ENCODE measurements at regions not wholly inside any gene's neighbourhood (a gene's known extent, or its start where the extent isn't known, plus 50 kb on each side); places are given as distances from the start of the nearest gene placed in this dataset.

- H3K4me1 ChIP-seq (ENCODE audit: low read depth): no peaks in the 10 kb centered on the region
- TF ChIP-seq, protein P1, sequence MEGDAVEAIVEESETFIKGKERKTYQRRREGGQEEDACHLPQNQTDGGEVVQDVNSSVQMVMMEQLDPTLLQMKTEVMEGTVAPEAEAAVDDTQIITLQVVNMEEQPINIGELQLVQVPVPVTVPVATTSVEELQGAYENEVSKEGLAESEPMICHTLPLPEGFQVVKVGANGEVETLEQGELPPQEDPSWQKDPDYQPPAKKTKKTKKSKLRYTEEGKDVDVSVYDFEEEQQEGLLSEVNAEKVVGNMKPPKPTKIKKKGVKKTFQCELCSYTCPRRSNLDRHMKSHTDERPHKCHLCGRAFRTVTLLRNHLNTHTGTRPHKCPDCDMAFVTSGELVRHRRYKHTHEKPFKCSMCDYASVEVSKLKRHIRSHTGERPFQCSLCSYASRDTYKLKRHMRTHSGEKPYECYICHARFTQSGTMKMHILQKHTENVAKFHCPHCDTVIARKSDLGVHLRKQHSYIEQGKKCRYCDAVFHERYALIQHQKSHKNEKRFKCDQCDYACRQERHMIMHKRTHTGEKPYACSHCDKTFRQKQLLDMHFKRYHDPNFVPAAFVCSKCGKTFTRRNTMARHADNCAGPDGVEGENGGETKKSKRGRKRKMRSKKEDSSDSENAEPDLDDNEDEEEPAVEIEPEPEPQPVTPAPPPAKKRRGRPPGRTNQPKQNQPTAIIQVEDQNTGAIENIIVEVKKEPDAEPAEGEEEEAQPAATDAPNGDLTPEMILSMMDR (IDR thresholded peaks at IDR 0.05; ENCODE audit: low read depth, low read length): no peak
- H3K4me3 ChIP-seq: no peak overlapping the region
- DNase-seq (ENCODE audit: low read depth in 1 of 2, low spot score in 1 of 2): no peak
- no peaks in the 10 kb centered on the region for H3K9me3 ChIP-seq (ENCODE audit: low read depth)
- H3K27me3 ChIP-seq: no peaks in the 10 kb centered on the region
- H3K27ac ChIP-seq: no peak overlapping the region
- H3K36me3 ChIP-seq: no peaks in the 10 kb centered on the region
Measured at GRCh38 chr4:72899621-72900020, 169.9 kb downstream of the COX18 start.

GRCh38 chr4:72899214-72899613 lies 170.3 kb downstream of the COX18 start:
- no peak overlapping the region for H3K4me3 ChIP-seq
- no peaks in the 10 kb centered on the region for H3K9me3 ChIP-seq (ENCODE audit: low read depth)
- TF ChIP-seq, protein P1 (IDR thresholded peaks at IDR 0.05; ENCODE audit: low read depth, low read length): no peak
- H3K36me3 ChIP-seq: no peaks in the 10 kb centered on the region
- DNase-seq (ENCODE audit: low read depth in 1 of 2, low spot score in 1 of 2): peak in 1 of 2 donors; percentile 46
- no peaks in the 10 kb centered on the region for H3K27me3 ChIP-seq
- no peaks in the 10 kb centered on the region for H3K4me1 ChIP-seq (ENCODE audit: low read depth)
- no peak overlapping the region for H3K27ac ChIP-seq

GRCh38 chr4:72896515-72896914 lies 173.0 kb downstream of the COX18 start:
- TF ChIP-seq, protein P1 (IDR thresholded peaks at IDR 0.05; ENCODE audit: low read depth, low read length): no peak
- H3K4me1 ChIP-seq (ENCODE audit: low read depth): no peaks in the 10 kb centered on the region
- H3K4me3 ChIP-seq: no peak overlapping the region
- no peak overlapping the region for H3K27ac ChIP-seq
- no peaks in the 10 kb centered on the region for H3K36me3 ChIP-seq
- peak in 1 of 2 donors; percentile 91 for DNase-seq (ENCODE audit: low read depth in 1 of 2, low spot score in 1 of 2)
- H3K27me3 ChIP-seq: no peaks in the 10 kb centered on the region
- H3K9me3 ChIP-seq (ENCODE audit: low read depth): no peaks in the 10 kb centered on the region

GRCh38 chr4:72895408-72895807 lies 174.1 kb downstream of the COX18 start:
- no peak overlapping the region for H3K4me3 ChIP-seq
- TF ChIP-seq, protein P1 (IDR thresholded peaks at IDR 0.05; ENCODE audit: low read depth, low read length): no peak
- H3K27ac ChIP-seq: no peak overlapping the region
- no peaks in the 10 kb centered on the region for H3K36me3 ChIP-seq
- no peaks in the 10 kb centered on the region for H3K27me3 ChIP-seq
- no peaks in the 10 kb centered on the region for H3K4me1 ChIP-seq (ENCODE audit: low read depth)
- DNase-seq (ENCODE audit: low read depth in 1 of 2, low spot score in 1 of 2): no peak
- H3K9me3 ChIP-seq (ENCODE audit: low read depth): no peaks in the 10 kb centered on the region

- H3K9me3 ChIP-seq (ENCODE audit: low read depth): no peaks in the 10 kb centered on the region
- no peak overlapping the region for H3K4me3 ChIP-seq
- H3K27ac ChIP-seq: no peak overlapping the region
- no peaks in the 10 kb centered on the region for H3K36me3 ChIP-seq
- TF ChIP-seq, protein P1 (IDR thresholded peaks at IDR 0.05; ENCODE audit: low read depth, low read length): no peak
- no peaks in the 10 kb centered on the region for H3K27me3 ChIP-seq
- DNase-seq (ENCODE audit: low read depth in 1 of 2, low spot score in 1 of 2): no peak
- no peaks in the 10 kb centered on the region for H3K4me1 ChIP-seq (ENCODE audit: low read depth)
Measured at GRCh38 chr4:72893354-72894066, 176.0 kb downstream of the COX18 start.
